Right lobe of liver (tissue), 4 donors: ENCODE measurements at regions not wholly inside any gene's neighbourhood (a gene's known extent, or its start where the extent isn't known, plus 50 kb on each side); places are given as distances from the start of the nearest gene placed in this dataset.

ENCODE experiments used
- CTCF ChIP-seq, 4 donors: fragments of 200-600 bp in 3 of 4; fragments of 450-650 bp in 1 of 4; IDR thresholded peaks; one replicate each; pipeline versions ENCODE4 v1.5.1 to v1.8.0; 2016 to 2022; ENCODE audit warnings: antibody characterized with exemption in 4 of 4, mild to moderate bottlenecking in 2 of 4
- POLR2A ChIP-seq: fragments of 450-650 bp; IDR thresholded peaks from one replicate; pipeline ENCODE4 v1.6.1; 2017; ENCODE audit warnings: antibody characterized with exemption, mild to moderate bottlenecking
- donor health status: DM: no; HTN: no; CAD: no.
- donor health status: DM: no; HTN: no; CAD: no.
- donor health status: DM: no; HTN: yes; CAD: no.

DNA sequence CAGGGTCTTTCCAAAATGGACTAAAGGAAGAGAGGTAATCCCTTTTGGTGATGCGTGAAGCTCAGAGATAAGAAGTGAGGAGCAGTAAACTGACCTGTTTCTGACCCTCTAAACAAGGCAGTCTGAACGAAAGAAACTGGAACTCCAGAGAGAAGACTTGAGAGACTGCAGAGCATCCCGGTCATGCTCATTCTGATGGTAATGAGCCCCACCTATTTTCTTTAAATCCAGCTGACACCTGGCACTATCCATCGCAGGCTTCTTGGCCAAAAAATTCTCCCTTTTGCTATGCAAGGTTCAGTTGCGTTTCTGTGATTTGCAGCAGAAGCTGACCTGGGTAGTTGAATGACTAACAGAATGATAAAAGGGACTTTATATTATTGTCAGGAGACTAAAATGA is 105.9 kb upstream of the KCNK2 start:
- TF ChIP-seq CTCF (IDR thresholded peaks at IDR 0.05) (no peak), POLR2A (no peak)
